HL-60/S4 (cell line): ENCODE measurements at regions not wholly inside any gene's neighbourhood (a gene's known extent, or its start where the extent isn't known, plus 50 kb on each side); places are given as distances from the start of the nearest gene placed in this dataset.

Experiments used
- in situ Hi-C: fragments of 300-500 bp; cut with MboI; formaldehyde crosslinking; loops from 2 replicates; pipeline ENCODE4 v1.14.3; 2022; ENCODE audit warnings: low sequenced_read_pairs

DNA sequence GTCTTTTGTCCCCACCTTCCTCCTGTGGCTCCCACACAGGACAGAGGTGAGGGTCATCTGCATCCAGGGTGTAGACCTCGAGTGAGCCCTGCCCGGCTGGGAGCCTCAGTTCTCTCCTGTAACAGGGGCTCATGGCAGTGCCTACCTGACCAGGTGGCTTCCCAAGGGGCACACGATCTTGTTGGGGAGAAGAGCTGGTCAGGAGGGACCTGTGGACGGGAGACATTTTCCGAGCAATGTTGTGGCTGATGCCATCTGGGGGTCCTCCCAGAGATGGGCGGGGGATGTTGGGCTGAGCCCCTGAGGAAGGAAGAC is 51.9 kb downstream of the CEBPB start:
- in situ Hi-C loops: no loop called here

DNA sequence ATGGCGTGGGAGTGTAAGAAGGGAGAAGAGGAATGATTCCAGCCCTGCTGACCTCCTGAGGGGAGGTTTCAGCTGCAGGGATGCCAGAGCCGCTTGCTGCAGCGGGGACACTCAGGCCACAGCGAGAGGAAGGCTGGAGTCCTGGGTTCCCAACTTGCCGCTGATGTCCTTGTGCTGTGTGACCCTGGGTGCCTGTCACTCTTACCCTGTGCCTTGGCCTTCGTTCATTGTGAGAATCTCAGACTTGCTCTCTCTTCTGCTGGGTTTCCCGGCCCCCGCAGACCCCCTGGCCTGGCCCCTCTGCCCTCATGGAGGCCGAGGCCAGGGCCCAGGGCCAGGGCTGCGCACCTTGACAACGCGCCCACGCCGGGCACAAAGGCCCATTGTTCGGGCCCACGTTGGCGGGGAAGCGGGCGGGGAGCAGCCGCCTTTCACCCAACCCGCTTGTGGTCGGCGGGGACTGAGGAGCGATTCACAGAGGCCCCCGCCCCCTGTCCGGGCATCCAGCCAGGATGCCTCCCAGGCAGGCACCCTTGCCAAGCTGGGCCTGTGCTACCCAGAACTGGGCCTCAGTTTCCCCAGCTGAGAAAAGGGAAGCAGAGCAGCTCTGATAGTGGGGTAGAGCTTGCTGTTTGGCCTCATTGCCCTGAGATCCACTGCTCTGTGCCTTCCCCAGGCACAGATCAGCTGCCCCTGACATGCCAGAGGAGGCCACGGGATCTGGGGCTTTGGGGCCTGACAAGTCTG is 52.4 kb downstream of the CEBPB start:
- in situ Hi-C loops: no loop called here

DNA sequence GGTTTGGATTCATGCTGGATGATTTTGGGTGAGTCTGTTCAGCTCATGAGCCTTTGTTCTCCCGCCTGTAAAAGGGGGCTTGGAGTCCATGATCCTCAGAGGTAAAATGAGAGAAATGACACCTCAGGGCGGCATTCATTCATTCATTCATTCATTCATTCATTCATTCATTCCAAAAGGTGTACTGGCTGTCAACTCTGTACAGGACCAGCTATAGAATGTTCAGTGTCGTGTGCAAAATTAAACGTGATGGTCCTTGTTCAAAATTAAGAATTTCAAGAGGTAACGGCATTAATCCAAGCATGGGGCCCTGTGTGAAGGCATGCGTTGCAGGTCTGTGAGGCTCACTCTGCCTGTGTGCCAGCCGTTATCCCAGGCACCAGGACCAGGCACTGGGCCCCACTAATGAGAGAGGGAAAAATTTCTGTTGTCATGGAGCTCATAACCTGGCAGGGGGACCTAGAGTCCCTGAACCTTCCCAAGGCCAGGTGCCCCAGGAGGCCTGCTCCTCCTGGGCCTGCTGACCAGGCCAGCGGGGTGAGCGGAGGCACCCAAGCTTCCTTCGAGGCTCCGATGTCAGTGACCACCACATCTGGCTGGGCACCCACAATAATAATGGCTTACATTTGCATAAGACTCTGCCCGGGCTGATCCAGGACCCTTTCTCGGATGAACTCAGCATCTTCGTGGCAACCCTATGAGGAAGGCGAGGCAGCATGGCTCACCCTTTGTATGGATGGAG is 53.2 kb downstream of the CEBPB start:
- in situ Hi-C loops: no loop called here

DNA sequence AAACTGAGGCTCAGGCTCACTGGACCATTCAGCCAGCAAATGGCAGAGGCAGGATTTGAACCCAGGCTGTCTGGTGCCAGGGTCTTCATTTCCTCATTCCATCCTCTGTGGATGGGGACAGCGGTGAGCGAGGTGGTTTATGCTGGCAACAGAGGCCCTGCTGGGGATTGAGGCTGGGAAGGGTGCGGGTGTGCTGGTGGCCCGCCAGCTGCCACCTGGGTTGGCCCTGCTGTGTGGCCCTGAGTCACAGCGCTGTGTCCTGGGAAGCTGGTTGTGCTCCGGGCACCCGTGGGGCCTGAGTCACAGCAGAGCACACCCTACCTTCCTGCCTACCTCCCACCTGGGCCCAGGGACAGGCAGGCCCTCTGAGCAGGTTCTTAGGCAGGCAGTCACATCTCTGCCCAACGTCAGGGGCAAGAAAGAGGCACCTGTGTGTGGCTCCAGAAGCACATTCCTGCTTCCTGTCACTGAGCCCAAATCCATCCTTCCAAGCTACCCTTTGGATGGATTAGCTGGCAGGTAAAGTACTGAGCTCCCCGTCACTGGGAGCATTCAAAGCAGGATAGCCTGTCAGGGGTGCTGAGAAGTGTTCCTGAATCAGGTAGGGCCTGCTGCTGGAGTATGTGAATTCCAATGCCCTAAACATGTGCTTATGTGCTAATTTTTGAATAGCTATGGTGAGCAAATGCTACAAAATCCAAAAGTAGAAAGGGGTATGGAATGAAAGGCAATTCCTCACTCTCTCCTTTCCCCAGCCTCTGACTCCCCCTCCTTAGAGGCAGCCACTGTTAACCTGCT is 53.9 kb downstream of the CEBPB start:
- in situ Hi-C loops: no loop called here

DNA sequence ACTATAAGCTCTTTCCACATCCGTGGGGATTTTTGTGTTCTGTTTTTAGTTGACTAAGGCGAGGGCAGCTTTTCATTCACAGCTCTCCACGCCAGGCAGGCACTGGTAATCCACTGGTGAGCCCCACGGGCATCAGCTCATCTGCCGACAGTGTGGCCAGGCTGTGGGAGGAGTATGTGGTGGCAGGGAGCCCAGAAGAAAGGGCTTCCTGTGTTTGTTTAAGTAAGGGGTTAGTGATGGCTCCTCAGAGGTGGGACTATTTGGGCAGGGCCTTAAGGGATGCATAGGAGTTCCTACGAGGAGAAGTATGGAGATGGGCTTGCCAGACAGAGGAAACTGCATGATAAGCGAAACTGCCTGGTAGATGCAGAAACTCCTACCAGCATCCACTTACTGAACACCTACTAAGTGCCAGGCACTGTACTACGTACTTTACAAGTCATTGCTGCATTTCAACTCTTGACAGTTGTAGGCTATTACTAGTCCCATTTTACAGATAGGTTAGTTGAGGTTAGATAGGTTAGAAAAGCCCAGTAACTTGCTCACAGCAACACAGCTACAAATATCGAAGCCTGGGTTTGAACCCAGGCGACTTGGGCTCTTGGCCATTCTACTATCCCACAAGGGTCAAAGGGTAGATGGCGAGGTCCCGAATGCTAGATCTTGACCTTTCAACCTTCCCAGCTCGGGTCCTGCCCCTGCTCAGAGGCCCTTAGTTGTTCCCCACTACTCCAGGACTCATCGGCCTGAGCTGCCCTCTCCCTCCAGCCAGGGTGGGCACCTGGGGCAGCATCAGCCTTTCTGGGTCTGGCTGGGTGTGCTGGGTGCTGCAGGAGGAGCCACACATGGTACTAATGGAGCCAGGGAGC is 55.1 kb downstream of the CEBPB start:
- in situ Hi-C loops: no loop called here

DNA sequence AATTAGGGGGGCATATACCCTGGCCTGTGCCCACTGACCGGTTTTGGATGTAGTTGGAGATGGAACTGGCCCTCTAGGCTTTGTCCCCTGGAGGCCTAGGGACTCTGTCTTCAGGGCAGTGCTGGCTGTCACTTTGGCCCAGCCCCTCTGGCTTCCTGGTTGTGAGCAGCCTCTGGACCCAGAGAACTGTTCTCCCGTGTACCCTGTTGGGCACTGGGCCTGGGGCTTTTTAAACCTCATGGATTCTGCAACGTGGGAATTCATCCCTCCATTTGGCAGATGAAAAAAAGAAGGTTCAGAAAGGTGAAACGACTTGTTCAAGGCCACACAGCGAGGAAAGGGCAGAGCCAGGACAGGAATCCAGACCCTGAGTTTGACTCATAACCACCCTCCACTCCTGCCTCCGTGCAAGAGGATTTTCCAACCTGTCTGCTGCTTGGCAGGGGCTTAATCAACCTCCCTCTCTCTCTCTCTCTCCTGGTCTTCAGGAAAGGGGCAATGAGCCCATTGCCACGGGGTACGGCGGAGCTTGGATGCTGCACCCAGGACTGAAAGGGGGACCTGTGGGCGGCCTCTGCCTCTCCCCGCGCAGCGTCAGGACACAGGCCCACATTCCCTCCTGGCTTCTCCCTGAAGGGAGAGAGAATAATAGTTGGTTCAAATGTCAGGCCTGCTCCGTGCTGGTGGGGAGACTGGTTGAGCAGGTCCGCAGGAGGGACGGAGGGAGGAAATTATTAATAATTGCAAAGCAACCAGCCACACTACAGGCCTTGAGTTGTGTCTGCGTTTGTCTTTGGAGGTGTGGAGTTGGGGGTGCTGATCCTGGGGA is 56.0 kb downstream of the CEBPB start:
- in situ Hi-C loops: no loop called here

DNA sequence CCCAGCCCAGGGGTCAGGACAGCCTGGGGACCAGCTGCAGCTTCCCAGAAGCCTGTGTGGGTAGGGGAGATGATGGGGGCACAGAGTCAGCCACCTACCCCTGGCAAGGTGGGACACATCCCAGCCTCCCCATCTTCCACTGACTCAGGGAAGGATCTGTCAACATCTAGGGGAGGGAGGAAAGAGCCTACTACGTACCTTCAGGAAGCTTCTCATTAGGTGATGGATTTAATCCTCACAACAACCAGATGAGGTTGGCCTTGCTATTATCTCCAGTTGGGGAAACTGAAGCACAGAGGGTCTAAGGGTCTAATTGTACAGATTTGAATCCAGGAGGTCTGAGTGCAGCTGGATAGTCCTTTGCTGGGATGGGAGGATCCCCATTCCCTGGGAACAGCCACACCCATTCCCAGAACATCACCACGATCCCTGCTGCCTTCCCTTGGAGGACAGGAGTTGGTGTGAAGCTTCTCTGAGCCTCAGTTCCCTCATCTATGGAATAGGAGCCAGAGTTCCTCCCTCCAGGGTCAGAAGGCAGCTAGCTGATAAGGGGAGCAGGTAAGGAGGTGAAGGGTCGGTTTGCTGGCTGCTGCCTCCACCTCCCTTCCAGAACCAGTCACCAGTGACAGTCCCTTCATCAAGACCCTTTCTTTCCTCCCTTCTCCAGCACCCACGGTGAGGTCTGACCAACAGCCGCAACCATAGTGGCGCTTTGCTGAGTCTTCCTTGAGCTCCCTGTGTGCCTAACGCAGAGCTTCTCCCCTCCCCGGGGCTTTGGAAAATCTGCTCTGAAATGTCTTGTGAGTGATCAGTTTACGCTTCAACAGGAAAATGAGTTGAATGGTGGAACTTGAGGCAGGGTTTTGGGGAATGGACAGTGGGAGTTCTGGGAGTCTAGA is 56.8 kb downstream of the CEBPB start:
- in situ Hi-C loops: no loop called here

DNA sequence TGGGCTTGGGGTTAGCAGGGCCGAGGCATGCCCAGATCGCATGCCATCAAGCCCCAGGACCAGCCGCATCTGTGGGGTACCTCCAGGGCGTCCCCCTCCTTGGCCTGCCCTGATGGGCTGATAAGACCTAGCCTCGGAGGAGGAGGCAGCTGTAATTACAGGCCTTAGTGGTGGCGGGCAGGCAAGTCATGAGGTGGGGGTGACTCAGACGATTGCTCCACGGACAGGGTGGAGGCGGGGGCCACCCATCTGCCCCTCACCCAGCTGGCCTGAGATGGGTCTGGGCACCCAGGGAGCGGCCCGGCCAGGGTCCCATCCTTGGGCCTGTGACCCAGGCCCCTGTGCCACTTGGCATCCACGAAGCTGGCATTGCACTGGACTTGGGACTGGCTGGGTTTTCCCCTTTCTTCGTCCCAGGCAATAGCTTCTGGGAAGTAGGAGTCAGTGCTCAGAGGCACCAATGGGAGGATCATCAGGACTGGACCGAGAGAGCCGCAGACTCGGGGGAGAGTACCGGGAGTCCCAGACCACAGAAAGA is 57.5 kb downstream of the CEBPB start:
- in situ Hi-C loops: no loop called here

DNA sequence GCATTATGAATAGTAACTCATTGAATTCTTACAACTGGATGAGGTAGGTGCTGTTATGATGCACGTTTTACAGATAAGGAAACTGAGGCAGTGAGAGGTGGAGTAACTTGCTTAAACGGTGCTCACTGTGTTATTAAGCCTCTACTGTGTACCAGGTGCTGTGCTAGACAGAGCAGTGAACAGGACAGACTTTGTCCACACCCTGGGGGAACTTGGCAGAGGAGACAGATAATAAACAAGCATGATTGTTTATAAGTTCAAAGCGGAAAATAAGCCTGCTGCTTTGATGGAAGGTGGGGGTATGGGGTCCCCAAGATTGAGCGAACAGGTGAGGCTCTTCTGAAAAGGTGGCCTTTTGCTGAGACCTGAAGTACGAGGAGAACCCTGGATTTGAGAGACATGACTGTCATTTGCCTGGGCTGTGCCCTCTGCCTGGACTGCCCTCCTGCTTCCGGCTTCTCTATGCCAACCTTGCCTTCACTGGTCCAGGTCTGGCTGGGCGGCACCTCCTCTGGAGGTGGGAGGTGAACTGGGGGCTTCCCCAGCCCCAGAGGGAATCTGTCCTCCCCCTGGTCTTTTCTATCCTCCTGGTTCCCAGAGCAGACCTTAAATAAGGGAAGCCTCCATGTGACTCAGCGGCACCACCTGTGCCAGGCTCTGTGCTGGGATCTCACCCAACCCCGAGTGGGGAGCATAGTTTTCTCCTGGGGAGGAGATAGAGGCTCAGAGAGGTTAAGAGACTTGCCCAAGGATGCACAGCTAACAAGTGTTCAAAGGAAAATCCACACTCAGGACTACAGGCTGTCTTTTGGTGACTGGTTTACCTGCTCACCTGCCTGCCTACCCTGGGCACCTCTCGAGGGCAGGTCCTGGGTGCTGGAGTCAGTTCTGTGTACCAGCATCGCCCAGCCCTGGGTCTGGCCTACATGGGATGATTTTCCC is 59.1 kb downstream of the CEBPB start:
- in situ Hi-C loops: no loop called here

DNA sequence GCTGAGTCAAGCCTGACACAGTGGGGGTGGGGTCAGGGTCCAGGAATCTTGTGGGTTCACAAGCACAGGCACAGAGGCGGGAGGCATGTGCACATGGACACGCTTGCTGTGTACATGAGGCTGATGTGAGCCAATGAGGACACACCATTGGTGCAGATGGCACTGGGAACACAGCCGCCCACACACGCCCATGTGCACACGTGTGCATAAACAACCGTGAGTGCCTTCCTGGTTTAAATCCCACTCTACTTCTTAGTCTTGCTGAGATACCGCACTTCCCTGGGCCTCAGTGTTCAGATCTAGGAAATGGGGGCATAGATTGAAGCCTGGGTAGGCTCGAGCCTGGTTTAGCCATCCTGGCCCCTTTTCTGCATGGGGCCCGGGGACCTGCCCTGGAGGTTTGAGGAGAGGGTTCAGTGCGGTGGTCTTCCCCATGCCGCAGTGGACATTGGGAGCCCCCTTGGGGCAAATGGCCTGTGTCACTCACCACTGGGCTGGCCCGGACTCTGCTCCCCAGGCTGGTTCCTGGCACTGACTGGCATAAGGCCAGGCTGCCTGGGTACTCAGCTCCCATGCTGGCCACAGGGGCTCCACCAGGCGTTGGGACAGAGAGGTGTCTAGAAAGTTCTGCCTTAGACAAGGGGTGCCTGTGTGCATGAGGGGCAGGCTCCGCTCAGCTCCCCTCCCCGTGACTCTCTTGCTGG is 60.2 kb downstream of the CEBPB start:
- in situ Hi-C loops: no loop called here

DNA sequence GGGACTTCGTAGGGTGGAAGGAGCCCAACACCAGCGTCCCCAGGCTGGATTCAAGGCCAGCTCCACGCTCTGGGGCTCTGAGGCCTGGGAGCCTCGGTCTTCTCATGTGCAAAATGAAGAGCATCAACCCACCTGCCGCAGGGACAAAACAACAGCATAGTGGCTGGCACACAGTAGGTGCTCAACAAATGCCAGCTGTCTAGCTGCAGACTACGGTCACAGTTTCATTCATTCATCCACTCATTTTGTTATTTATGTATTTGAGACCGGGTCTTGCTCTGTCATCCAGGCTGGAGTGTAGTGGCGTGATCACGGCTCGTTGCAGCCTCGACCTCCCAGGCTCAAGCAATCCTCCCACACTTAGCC is 60.7 kb downstream of the CEBPB start:
- in situ Hi-C loops: no loop called here

DNA sequence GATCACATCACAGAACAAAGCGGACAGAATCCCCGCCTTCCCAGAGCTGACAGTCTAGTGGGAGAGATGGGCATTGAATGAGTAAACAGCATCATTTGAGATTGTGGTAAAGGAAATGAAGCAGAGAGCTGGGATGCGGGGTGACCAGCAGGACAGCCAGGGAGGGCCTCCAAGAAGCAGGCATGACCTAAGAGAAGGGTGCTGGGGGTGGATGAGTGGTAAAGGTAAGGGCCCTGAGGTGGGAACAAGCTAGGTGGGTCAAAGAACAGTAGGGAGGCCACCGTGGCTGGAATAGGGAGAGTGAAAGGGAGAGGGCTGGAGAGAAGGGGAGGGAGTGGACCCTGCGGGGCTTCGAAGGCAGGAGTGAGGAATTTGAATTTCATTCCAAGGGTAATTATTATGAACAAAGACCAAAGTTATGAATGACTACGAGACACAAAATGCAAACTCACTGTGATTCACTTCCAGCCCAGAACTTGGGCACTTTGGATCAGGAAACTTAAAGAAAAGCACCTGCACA is 61.4 kb downstream of the CEBPB start:
- in situ Hi-C loops: no loop called here

DNA sequence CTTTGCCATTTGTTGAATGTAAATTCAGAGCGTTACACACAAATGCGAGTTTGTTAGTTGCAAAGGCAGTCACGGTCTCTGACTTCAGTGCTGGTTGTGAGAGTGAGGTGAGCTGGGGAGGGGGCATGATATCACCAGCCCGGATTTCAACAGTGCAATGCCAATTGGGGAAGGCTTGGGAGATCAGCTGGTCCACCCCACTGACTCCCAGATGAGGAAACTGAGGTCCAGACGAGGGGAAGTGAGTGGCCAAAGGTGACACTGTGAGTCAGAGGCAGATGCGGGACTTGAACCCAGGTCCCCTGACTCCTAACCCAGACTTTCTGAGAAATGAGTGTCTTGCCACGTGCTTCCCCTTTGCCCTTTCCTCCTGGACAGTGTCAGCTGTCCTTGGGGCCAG is 62.1 kb downstream of the CEBPB start:
- in situ Hi-C loops: no loop called here

DNA sequence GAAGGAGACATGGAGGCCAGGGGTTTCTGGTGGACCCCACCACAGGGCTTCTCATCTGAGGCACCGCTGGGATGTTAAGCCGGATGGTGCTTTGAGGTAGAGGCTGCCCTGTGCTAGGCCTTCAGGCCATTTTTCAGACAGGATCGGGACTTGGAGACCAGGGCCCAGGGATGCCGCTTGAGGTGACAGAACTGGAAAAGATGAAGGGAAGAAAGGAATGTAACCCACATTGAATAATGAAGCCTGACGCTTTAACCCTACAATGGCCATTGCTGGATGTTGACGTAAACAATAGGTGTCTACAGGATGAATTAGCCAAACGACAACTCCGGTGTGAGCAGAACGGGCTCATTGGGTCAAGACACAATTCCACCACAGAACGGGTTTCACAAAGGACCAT is 62.5 kb downstream of the CEBPB start:
- in situ Hi-C loops: no loop called here

DNA sequence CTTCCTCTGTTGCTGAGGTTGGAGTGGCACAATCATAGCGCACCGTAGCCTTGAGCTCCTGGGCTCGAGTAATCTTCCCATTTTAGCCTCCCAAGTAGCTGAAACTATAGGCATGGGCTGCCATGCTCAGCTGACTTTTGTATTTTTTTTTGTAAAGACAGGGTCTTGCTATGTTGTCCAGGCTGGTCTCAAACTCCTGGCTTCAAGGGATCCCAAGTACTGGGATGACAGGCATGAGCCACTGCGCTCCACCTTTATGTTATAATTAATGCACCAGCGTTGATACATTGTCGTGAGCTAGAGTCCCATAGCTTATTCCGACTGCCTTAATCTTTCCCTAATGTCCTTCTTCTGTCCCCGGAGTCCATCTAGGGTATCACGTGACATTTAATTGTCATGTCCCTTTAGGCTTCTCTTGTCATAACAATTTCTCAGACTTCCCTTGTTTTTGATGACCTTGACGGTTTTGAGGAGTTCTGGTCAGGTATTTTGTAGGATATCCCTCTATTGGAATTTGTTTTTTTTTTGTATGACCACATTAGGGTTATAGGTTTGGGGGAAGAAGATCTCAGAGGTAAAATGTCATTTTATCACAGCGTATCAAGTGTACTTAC is 63.9 kb downstream of the CEBPB start:
- in situ Hi-C loops: no loop called here

DNA sequence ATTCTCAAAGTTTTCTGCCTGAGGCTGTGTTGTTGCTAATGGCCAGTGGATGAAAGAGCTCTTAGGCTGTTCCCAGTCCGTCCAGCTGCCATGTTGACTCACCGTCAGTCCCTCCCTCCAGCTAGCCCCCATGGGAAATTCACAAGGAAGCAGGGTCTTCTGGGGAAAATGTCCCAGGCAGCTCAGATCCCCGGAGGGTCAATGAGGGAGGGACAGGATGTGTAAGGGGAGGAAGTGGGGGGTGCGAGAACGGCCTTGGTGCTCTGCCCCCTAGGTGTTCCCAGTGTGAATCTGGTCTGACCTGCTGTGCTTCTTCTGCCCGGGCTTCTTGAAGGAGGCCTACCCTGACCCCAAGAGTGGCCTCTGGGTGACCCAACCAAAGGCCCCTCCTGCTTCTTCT is 65.9 kb downstream of the CEBPB start:
- in situ Hi-C loops: no loop called here

DNA sequence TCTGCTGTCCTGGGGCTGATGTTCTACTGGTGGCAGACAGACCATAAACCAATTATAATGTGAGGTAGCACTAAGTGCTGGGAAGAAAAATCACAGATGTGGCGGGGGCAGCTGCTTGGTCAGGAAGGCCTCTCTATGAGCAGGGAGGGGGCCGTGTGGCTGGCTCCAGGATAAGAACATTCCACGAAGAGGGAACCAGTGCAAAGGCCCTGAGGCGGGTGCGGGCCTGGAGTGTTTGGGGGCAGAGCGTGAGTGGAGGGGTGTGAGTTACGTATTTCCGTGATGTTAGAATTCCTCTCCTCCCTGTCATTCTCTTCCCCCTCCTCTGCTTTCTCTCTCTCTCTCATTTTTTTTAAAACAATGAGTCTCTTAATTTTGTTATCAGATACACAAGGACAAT is 67.2 kb downstream of the CEBPB start:
- in situ Hi-C loops: no loop called here
